CD4-positive, alpha-beta T cell treated with Interleukin-2 at 100 ng/mL for 4 hours (primary cell): ENCODE measurements at regions not wholly inside any gene's neighbourhood (a gene's known extent, or its start where the extent isn't known, plus 50 kb on each side); places are given as distances from the start of the nearest gene placed in this dataset.

Experiments
- DNase-seq: peaks from one replicate; pipeline ENCODE4 v3.0.0-alpha.2; 2020; ENCODE audit warnings: low spot score

DNA sequence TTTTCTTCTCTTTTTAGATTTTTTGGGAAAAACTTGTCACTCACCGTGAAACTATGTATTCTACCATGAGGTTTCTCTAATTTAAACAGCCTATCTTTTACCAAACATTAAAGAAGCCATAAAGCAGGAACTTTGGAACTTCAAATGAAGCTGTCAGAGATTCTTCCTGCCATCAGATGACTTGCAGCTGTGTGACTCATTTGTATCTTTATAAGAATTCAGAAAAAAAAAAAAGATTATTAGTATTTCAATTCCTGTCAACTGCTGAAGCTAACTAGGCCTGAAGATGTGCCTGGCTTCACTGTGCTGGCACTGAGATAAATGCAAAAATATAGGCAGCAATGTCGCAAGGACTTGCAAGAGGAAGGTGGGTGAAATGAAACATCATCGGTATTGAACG, 1399.1 kb upstream of the PIK3C3 start:
- DNase-seq, result no peak

DNA sequence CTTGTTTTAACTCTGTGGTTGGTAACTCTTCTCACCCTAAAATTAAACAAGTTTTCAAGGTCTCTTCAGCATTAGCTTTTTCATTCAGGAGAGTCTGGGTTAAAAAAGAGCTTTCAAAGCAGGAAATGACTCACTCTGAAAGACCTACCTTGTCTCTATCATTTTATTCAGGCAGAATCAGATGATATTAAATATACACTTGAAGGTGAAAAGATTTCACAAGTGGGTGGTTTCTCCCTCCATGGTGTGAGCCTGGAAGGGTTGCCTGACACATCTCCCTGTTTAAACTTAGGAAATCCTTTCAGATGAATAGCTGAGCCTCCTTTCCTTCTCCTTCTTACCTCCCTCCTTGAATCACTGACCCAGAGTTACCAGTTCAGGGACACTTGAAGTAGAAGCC, 1402.0 kb upstream of the PIK3C3 start:
- DNase-seq, result no peak

DNA sequence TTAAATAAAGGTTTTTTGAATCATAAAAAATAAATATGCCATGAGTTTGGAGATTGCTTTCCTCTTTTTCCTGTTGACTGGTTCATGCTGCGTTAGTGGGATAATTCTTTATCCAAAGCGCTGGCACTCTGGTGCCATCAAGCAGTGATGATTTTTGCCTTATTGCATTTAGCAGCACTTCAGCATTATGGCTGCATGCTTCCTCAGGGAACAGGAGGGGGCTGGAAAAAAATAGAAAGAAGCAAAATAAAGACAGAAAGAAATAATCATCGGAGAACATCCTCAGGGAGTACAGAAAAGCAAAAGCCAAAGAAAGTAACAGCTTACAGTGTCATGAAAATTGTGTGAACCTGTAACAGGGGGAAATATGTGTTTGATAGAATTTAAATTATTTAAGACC, 1408.2 kb upstream of the PIK3C3 start:
- DNase-seq, result no peak

DNA sequence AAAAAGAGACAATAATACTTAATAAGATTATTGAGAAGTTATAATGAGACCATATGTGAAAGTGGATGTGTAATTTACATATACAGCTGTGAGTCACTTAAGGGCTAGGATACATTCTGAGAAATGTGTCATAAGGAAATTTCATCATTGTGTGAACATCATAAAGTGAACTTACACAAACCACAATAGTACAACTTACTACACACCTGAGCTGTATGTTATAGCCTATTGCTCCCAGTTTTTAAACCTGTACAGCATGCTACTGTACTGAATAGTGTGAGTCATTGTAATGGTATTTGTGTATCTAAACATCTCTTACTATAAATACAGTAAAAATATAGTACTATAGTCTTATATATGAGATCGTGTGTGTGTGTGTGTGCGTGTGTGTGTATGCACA, 1420.3 kb upstream of the PIK3C3 start:
- DNase-seq, result no peak

DNA sequence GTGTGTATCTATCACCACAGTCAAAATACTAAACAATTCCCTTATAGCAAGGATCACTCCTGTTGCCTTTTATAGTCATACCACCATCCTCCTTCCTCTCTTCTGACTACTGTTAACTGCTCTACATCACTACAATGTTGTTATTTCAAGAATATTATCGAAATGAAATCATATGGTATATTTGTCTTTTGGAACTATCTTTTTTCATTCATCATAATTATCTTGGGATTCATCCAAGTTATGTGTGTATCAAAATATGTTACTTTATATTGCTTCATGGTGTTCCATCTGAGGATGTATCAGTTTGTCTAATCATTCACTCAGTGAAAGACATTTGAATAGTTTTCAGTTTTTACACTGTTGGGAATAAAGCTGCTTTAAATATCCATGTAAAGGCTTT, 1423.0 kb upstream of the PIK3C3 start:
- DNase-seq, result no peak

DNA sequence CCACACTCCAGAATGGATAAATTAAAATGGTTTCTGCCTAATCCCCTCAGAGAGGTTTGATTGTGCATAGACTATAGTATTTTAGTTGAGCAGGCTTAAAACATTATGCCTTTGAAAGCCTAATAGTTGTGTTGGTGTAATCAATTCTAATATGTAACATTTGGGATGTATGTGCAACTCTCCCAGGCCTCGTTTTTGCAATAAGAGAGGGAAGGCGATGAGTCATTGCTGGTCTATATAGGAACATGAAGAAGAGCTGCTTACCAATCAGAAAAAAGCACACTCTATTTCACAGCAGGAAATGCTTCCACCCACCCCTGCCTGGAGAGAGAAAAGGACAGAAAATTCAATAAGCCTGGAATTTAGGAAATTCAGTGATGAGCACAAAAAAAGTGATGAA, 1424.0 kb upstream of the PIK3C3 start:
- no peak for DNase-seq

DNA sequence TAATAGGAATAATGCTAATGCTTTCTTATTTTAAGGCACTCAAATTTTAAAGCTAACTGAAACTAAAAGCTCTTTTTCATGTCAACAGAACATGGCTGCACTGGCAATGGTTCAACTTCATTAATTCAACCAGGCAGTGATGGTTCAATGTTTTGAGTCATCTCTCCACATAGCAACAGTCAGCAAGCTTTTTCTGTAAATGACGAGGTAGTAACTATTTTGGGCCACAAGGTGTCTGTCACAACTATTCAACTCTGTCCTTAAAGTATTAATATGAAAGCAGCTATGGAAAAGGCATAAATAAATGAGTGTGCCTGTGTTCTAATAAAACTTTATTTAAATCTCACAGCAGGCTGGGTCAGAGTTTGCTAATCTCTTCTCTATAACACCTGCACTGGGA, 1425.6 kb upstream of the PIK3C3 start:
- DNase-seq, result no peak

DNA sequence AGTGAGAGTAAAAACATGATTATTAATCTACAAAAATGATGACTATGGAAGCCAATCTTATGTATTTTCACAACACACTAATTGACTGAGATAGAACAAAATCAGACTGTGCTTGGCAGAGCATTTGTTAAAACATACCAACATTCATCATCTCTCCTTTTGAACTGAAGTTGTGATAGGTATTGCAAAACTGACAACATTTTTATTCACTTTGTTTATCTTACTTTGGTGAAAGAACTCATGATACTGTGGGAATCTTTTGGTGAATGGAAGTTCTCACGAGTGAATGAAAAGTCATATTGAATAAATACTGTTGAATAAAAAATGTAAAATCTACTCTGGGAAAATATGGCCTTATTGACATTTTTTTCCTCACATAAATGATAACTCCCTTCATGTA, 1430.2 kb upstream of the PIK3C3 start:
- no peak for DNase-seq

DNA sequence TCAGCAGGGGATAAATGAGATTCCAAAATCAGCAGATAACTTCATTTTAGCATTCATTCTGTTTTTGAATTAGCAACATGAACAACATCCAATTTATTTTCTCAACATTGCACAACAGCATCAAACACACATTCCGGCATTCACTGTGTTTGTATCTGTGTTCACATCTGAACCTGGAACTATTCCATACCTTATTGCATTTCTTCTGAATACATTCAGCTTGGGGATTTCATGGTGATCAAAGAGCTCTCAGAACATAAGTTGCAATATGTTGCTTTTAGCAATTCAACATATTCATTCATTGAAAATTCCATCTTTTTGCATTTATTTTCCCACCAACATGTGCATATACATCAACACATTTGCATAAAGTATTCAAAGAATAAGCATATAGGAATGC, 1431.7 kb upstream of the PIK3C3 start:
- no peak for DNase-seq

DNA sequence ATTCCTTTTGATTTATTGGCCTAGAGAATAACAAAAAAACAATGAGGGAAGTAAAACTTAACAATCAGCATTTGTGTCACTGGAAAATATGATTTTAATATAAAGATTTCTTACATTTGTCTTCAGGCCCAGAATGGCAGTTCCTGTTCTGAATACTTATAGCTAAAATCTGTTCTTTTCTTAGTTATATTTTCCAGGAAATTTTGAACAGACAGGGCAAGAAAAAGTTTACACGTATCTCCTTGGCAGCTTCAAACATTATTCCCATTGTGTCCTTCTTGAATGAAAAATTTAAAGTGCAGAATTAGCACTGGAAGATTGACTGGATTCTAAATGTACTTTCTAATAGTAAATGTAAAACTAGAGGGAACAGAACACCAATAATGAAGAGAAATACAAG, 1454.0 kb upstream of the PIK3C3 start:
- DNase-seq, result no peak

DNA sequence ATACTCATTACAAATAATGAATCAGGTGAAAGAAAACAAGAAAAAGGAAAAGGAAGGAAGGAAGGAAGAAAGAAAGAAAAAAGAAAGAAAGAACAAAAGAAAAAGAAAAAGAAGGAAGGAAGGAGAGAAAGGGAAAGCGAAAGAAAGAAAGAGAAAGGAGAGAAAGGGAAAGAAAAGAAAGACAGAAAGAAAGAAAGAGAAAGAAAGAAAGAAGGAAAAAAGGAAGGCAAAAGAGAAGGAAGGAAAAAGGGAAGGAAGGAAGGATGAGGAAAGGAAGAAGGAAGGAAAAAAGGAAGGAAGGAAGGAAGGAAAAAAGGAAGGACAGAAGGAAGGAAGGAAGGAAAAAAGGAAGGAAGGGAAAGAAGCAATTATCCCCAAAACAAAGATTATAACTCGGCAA, 1460.4 kb upstream of the PIK3C3 start:
- DNase-seq, result no peak

DNA sequence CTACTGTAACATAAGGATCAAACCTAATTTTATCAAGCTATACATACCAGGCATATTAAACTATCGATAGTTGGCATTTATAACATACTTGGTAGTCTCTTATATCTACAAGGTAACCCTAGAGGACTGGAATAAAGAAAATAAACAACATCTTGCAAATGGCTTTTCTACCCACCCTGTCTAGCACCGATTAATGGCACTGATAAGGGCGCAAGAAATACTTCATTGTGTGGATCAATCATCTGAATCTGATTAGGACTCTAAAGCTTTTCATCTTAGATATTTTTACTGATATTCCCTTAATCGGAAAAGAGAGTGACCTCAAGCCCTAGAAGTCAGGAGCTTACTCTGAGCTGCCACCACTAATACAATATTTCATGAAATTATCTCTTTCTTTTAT, 1461.7 kb upstream of the PIK3C3 start:
- DNase-seq, result no peak

DNA sequence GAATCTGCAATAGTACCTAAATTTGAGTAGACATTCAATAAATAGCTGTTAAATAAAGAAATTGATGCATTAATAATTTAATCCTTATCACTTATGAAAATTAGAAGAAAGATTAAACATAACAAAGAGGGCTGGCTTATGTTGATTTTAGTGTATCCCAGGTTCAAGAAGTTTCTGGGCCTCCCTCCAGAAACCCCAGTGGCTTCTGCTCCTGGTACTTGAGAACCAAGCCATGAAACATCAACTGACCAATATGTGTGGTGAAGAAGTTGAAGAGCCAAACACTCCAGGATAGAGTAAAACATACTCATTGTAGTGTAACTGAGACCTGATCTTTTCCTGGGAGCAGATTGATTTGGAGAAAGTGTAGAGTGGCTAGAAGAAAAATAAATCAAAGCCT, 1465.7 kb upstream of the PIK3C3 start:
- DNase-seq, result no peak

DNA sequence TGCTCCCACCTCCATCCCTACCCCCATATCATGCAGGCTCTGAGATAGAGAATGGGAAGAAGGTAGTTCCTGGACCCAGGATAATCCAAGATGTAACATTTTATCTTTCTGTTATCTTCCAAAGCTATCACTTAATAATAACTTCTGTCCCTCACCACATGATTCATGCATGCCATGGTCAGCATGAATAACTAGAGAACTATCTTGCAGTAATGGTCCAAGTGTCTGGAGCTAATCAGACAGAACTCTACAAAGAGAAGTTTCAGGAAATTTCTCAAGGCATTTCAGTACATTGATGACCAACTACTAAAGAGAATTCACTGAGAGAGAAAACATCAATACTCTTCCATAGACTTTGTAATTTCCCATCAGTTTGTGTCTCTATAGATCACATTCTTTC, 1469.7 kb upstream of the PIK3C3 start:
- no peak for DNase-seq

DNA sequence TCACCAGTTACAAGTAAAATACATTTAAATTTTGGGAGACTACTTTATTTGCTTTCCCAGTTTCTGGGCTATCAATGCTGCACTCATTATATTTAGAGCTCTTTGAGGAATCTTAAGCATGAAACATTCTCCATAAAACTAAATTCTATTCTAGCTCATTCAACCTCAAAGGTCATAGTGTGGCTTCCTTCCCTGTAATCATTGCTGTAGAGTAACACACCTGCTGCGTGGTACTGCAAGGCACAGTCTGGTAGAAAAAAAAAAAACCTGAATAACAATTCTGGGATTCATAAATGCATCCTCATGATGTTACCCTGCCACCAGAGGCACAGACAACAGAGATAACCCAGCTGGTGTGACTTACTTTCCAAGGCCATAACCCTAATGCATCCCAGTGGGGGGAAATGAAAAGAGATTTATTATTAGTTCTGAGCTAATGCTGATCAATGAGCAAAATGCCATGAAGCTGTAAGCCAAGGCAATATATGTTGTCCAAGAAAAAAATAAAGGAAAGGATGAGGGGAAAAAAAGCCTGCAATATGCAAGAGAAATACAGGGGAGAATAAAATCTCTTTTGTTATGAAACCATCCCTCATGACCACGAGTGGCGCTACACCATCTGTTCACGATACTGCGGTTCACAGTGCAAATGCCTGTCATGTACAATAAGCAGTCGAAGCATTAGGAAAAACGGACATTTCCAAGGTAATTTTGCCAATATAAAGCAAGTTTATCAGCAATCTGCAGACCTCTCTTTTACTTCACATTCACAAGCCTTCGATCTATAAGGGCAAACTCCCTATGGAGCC, 1481.6 kb upstream of the PIK3C3 start:
- no peak for DNase-seq

DNA sequence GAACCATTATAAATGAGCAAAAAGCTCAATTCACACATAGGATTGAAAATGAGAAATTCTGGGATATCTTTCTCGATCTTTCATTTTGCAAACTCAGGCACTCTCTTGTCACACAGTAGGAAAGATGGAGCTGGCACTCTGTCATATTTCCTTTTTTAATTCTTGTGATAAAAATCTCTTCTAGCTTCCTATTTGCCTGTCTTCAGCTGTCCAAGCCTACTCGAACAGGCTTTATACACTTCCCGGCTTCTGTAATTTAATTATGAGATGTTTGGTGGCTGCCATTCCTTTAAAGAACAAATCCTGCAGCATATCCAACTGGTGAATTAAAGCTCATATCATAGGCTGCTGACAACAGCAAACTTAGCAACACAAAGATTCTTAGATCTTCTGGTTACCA, 1484.3 kb upstream of the PIK3C3 start:
- no peak for DNase-seq

DNA sequence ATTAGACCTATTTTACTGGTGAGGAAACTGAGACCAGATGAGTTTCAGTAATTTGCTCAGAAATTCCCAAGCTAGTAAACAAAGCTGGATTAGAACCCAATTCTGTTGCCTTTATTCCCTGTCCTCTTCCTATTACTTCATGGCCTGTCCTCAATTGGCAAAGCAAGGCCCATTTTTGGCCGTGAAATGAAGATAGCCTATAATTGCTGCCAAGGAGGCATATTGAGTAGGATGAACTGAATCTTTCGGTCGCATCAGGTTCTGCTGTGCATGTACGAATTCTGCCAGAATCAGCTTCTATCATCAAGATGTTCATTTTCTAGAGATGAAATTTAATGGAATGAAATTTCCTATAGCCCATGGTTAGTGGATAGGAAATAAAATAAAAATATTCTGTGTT, 1485.2 kb upstream of the PIK3C3 start:
- DNase-seq, result no peak

DNA sequence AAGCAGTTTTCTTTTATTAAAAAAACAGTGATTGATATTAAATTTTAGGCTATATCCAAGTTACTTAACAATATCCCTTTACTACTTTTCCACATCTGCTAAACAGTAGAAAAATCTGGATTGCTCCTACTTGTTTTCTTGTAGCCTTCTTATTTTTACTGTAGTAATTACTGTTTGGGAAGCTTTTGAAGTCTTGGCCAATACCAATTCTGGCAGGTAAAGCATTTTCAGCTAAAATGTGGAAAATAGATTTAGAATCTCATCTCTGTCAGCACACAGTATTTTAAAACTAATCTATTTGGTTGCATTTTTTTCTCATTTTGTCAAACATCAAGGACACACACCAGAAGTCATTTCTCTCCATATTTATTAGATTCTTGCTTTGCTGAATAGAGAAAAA, 1485.7 kb upstream of the PIK3C3 start:
- DNase-seq, result no peak

DNA sequence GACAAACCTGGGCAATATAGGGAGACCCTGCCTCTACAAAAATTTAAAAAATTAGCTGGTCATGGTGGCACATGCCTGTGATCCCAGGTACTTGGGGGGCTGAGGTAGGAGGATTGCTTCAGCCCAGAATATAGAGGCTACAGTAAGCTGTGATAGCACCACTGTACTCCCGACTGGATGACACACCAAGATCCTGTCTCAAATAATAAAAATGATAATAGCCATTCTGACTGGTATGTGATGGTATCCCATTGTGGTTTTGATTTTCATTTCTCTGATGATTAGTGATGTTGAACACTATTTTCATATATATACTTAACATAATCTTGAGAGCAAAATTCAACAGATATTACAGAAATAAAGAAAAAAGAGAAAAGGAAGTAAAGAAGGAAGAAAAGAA, 1491.0 kb upstream of the PIK3C3 start:
- DNase-seq, result no peak

DNA sequence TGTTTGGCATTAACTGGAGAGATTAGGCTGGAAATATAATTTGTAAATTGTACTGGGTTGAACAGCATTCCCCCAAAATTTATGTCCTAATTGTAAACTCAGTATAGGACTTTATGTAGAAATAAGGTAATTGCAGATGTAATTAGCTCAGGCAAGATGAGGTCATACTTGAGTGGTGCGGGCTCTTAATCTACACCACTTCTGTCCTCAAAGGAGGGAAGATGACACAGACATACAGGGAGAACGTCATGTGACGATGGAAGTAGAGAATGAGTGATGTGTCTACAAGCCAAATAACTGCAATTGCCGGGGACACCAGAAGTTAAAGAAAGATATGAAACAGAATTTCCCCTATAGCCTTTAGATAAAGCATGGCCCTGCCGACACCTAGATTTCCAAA, 1501.1 kb upstream of the PIK3C3 start:
- DNase-seq, result no peak

DNA sequence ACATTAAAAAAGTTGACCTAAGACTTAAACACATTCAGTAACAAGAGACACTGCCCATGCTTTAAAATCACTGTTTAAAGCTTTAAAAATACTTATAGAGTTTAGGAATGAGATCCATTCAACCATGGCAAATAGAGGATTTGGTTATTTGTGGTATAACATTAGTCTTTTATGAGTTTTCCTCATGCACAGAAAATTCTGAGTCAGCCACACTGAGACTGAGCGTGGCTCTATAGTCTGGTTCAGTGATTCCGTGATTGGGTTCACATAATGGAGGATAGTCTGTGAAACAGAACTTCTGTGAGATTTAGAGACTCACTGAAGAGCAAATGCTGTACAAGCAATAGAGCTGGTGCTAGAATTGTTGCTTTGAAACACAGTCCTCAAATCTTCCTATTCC, 1502.4 kb upstream of the PIK3C3 start:
- no peak for DNase-seq

DNA sequence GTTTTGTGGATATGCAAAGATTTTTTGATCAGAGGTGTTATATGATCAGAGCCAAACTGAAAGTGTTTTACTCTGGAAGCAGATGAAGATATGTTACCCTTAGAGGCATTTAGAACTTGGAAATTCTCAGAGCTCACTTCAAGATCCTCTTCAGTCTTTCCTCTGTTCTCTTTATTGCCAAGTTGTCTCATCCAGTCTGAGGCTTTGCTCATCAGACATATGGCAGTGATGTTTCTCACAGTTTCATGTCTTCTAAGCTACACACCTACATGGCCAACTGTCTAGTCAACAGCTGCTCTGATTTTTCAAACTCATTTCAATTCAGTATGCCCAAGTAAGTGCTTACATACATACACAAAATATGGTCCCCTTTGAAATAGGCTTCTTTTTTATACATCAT, 1504.3 kb upstream of the PIK3C3 start:
- DNase-seq, result no peak

DNA sequence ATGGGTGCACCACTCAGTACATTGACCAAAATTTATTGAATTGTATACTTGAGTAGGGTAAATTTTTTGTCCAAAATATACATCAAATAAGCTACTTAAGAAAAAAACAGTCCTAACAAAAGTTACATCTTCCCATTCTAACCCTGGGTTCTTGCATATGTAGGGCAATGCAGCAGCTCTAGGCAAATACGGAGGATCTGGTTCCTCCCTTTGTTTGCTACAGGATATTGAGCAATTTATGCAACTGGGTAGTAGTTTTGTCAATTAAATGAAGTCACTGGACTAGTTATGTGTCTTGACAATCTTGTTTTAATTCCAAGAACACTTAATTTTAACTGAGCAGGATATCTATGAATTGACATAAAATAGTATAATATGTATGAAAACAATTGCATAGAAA, 1507.2 kb upstream of the PIK3C3 start:
- DNase-seq, result no peak

DNA sequence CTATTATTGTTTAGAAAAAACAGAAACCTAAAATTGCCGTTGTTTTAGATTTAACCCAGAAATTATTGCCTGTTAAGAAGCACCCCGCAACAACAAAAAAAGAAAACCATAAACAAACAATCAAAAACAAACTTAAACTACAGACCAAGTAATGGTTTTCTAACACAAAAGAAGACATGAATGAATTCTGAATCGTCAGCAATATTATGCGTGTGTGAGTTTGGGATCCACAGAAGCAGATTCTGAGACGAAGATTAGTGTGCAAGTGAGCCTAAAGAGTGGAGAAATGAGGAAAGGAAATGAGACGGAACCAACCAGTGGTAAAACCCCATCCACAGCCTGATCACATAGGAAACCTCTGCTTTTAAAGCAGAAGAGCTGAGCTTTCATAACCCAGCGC, 1514.9 kb upstream of the PIK3C3 start:
- DNase-seq, result no peak

DNA sequence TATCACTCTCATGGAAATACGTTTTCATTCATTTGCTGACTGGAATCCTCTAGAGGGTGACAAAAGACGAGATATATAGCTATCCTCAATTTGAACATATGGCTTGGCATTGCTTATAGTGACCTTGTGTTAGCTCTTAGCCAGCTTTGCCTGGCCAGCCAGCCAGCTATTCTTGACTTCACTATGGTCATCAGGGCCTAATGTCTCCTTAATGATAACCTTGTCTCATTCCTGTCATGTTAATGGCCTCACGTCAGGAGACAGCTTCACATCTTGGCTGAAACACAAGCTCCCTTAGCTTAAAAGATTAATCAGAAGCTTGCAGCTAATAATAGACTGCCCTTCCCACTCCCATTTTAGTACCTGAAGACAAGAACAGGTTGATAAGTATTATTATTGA, 1517.5 kb upstream of the PIK3C3 start:
- no peak for DNase-seq
